HG03108 (cell line): ENCODE measurements at regions not wholly inside any gene's neighbourhood (a gene's known extent, or its start where the extent isn't known, plus 50 kb on each side); places are given as distances from the start of the nearest gene placed in this dataset.
"Not testable (repeated sequence)": the region's sequence is repeated elsewhere in the genome, so short reads cannot be mapped to it uniquely, and the experiment has no call there.

Experiments
- ATAC-seq: cut with Tn5 transposase; IDR thresholded peaks from one replicate; pipeline ENCODE4 v1.9.1; 2021; ENCODE audit warnings: moderate library complexity; ENCODE audit not compliant: unreplicated experiment

DNA sequence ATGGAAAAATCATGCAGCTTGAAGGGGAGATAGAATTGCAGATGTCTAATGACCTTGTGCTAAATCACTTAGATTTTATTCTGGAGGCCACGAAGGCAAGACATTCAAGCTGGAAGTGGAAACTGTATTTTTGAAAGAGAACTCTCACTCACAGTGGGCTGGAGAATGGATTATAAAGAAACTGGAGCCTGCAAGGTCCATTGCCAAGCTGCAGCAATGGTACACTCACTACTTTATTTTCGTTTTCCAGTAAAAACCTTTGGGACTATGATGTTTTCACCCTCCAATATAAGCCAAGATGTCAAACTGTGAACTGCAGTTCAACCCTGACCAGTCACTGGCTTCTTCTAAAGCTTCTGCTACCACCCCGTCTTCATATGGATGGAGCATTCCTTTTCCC, 62.0 kb downstream of the SKIDA1 start:
- no peak for ATAC-seq

DNA sequence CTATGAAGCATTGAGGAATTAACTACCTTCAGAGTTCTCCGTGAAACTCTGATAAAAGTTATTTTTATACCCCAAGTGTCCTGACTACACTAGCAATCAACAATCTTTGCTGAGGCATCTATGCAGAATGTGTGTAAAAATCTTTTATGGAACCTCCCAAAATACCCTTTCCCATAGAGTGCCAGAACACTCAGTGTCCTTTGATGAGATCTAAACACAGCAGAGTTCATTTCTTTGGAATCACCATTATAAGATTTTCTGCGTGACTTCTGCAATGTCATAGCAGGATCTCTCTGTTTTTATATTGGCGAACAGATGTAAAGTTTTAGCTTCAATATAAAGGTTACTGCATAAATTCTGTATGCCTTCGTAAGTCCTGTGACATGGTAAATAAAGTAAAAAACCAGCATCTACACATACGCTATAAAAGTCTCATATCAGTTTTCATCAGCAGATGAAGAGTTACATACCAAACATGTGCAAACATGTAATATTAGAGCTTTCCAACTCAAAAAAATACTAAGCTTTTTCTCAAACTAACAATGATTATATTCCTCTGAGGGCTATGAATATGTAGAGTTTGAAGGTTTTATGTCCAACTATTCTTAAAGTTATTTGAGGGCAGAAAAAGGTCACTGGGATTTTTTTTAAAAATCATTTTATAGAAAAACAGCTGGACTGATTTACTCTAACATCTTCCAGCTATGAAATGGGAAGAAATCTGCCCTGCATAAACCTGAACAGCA, 67.2 kb downstream of the SKIDA1 start:
- no peak for ATAC-seq

DNA sequence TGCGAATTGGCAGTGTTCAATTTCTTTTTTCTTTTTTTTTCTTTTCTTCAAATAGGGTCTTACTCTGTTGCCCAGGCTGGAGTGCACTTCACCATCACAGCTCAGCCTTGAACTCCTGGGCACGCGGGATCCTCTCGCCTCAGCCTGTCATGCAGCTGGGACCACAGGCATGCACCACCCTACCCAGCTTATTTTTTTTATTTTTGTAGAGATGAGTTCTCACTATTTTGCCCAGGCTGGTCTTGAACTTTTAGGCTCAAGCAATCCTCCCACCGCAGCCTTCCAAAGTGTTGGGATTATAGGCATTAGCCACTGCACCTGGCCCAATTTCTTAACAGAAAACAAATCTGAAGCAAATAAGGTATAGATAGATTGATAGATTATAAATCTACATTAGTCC, 69.3 kb downstream of the SKIDA1 start:
- no peak for ATAC-seq

DNA sequence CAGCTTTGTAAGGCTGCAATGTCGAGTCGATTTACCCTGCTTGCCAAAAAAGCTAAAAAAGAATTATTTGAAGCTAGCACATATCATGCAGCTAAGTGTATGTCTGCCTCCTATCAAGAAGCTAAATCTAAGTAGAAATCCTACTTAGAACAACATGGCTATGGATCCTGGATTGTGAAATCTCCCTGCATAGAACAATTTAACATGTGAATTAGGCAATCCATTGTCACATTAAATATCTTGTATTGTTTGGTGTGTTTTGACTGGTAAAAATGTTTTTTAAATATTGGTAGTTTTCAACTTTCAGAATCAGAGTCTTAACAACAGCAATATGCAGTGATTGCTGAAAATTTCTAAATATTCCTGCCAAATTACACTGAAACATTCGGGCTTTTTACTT, 73.3 kb downstream of the SKIDA1 start:
- ATAC-seq, result no peak

DNA sequence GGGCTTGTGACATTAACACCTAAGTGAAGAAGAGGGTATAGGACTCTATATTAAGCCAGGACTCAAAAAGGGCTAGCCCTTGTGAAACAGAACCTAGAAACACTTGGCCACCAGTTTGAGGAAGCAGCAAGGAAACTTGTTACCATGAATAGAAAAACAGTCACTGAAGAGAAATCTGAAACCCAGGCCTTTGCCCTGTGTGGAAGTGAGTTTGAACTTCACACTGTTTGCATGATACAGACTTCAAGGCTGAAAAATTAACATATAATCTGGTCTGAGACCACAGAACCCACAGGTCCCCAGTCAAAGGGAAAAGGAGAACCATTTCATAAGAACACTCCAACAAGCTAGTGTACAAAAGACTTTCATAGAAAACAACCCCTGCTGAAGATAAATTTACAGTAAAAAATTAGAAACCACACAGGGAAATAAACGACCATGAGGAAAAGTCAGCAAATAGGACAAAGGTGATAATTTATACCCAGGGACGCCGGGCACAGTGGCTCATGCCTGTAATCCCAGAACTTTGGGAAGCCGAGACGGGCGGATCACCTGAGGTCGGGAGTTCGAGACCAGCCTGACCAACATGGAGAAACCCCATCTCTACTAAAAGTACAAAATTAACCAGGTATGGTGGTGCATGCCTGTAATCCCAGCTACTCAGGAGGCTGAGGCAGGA, 76.1 kb downstream of the SKIDA1 start:
- no peak for ATAC-seq

DNA sequence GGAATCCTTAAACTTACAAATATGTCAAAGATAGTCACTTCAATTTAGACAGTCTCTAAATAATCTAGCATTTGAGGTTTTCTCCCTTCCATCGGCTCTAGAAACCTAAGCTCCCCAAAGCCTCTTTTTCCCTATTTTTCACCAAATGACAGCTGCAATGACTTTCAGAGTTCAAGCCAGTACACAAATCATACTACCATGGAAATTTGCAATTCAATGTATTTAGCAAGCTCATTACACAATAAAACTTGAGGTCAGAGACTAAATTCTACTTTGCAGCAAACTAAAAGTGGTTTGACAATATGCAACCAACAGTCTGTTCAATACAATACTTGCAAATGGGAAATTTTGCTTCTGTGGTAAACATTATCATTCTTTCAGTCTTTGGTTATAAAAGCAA, 80.3 kb downstream of the SKIDA1 start:
- no peak for ATAC-seq

DNA sequence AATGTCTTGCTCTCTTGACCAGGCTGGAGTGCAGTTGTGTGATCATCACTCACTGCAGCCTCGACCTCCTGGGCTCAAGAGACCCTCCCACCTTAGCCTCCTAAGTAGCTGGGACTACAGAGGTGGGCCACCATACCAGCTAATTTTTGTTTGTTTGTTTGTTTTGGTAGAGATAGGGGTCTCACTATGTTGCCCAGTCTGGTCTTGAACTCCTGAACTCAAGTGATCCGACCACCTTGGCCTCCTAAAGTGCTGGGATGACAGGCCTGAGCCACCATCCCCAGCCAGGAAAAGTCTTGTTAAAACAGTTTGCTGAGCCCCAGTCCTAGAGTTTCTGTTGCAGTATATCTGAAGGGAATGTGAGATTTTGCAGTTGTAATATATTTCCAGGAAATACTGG, 83.9 kb downstream of the SKIDA1 start:
- ATAC-seq, result no peak

DNA sequence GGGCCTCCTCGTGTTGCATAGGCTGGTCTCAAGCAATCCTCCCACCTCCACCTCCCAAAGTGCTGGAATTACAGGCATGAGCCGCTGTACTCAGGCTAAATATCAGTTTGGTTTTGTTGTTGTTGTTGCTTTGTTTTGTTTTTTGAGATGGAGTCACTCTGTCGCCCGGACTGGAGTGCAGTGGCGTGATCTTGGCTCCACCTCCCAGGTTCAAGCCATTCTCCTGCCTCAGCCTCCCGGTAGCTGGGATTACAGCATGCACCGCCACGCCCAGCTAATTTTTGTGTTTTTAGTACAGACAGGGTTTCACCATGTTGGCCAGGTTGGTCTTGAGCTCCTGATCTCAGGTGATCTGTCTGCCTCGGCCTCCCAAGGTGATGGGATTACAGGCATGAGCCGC, 86.6 kb downstream of the SKIDA1 start:
- ATAC-seq, result not testable (repeated sequence)

DNA sequence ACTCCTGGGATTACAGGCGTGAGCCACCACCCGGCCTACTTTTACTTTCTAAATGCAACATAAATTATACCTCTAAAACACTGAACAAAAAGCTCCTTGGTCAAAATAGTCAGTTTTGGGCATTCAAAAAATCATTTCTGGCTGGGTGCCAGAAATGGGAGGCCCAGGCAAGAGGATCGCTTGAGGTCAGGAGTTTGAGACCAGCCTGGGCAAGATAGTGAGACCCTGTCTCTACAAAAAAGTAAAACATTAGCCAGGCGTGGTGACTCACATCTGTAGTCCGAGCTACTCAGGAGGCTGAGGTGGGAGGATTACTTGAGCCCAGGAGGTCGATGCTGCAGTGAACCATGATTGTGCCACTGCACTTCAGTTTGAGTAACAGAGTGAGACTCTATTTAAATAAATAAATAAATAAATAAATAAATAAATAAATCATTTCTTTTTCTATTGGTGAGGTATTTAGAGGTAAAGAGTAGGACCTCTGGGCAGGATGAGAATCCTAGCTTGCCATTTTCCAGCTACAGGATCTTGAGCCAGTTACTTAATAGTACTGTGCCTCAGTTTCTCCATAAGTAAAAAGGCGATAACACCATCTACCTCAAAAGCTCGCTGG, 87.6 kb downstream of the SKIDA1 start:
- ATAC-seq, result no peak

DNA sequence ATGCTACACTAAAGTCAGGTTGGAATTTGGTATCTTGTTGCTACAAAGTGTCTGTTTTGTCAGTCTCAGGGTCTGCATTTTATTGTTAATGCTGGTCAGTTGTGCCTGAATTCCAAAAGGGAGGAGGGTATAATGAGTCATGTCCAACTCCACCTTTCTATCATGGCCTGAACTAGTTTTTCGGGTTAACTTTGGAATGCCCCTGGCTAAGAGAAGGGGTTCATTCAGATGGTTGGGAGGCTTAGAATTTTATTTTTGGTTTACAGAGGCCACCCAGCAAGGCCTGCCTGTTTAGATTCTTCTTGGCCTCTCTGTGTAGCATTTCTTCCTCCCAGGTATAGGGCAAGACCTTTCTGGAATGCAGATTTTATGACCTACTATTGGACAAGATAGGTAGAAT, 93.2 kb downstream of the SKIDA1 start:
- ATAC-seq, result no peak

DNA sequence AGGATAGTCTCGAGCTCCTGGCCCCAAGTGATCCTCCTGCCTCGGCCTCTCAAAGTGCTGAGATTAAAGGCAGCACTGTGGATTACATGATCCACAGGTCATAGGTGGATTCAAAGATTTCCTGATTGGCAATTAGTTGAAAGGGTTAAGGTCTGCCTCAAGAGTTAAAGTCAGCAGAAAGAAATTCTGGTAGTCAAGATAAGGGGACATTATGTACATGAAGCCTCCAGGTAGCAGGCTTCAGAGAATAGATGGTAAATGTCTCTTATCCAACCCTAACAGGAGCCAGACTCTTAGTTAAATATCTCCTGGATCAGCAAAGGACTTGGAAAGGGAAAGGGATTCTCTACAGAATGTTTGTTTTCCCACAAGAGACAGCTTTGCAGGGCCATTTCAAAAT, 93.7 kb downstream of the SKIDA1 start:
- ATAC-seq, result no peak

DNA sequence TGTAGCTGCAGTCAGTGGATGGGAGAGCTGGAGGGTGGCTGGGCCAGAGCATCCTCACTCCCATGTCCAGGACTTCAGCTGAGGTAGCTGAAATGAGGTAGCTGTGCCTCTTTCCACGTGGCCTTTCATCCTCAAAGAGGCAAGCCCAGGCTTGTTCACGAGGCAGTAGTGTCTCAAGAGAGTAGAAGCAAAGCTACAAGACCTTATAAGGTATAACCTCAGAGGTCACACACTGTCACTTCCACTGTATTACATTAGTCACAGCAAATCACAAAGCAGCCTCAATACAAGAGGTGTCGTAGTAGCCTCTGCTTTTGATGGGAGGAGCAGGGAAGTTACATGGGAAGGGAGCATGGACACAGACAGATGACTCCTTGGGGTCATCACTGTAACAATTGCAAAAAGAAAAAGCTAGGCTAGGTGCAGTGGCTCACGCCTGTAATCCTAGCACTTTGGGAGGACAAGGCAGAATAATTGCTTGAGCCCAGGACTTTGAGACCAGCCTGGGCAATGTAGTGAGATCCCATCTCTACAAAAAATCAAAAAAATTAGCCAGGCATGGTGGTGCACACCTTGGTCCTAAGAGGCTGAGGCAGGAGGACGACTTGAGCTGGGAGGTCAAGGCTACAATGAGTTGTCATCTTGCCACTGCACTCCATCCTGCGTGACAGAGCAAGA, 97.5 kb downstream of the SKIDA1 start:
- no peak for ATAC-seq

DNA sequence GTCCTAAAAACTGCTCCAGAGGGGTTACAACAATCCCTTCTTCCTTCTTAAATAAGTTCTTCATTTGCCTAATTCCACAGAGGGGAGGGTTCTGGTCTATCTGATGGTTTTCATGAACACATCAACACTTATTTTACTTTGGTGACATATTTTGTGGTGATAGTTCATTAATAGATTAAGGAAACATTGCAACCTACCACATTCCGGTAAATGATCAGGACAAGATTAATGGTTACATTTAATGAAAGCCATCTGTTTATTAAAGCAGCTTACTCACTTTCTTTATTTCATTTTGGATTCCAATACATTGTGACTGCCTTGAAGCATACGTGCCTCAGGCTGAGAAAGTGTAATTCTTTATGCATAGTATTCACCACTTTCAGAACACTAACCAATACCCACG, 101.0 kb downstream of the SKIDA1 start:
- ATAC-seq, result no peak

DNA sequence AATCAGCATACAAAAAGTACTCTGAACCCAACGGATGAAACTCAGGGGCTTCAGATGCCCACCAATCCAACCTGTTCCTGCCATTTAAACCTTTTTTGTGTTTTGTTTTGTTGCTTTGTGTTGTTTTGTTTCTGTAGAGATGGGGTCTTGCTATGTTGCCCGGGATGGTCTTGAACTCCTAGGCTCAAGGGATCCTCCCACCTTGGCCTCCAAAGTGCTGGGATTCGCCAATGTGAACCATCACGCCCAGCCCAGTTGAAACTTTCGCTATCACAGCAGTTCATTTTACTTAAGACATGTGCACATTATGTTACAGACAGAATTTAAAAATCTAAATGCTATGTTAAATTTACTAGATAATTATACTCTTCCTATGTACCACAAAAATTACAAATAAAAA, 101.6 kb downstream of the SKIDA1 start:
- no peak for ATAC-seq

DNA sequence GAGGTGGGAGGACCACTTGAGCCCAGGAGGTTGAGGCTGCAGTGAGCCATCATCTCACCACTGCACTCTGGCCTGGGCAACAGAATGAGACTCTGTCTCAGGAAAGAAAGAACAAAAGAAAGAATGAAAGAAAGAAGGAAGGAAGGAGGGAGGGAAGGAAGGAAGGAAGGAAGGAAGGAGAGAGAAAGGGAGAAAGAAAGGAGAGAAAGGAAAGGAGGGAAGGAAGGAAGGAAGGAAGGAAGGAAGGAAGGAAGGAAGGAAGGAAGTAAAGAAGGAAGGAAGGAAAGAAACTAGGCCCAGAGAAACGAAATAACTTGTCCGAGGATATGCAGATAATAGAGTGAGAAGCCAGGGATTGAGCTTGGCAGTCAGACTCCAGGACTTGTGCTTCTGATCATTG, 102.1 kb downstream of the SKIDA1 start:
- ATAC-seq, result no peak

DNA sequence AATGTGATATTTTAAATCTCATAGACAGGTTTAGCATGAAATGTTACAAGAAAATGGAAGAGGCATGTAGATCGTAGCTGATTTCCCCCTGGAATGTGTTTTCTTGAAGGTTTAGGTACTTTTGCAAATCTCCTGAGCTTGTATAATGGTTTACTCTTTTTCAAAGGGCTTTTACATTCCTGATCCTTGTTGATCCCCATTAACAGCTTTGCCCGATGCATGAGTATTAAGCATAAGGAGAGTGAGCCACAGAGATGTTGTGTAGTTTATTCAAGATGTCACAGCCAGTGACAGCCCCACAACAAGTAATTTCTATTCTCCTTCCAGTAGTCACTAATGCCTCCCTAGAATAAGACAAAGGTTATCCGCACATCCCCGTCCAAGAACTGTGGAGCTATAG, 103.7 kb downstream of the SKIDA1 start:
- ATAC-seq, result no peak

DNA sequence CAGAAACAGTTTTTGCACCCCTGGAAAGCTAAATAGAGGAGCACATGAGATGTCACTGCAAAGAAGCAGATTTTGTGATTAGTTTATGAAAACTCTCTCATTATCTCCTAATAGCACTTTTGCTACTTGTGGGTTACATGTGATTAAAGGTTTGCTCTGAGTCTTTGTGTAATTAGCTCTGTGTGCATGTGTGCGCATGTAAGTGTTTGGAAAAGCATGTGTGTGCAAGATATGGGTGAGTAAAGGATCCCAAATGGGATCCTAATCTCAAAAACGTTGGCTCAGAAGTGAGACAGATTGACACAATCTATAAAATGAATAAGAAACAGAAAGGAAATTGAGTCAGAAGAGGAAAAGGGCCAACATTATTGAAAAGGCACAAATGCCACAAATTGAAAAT, 104.5 kb downstream of the SKIDA1 start:
- ATAC-seq, result no peak

DNA sequence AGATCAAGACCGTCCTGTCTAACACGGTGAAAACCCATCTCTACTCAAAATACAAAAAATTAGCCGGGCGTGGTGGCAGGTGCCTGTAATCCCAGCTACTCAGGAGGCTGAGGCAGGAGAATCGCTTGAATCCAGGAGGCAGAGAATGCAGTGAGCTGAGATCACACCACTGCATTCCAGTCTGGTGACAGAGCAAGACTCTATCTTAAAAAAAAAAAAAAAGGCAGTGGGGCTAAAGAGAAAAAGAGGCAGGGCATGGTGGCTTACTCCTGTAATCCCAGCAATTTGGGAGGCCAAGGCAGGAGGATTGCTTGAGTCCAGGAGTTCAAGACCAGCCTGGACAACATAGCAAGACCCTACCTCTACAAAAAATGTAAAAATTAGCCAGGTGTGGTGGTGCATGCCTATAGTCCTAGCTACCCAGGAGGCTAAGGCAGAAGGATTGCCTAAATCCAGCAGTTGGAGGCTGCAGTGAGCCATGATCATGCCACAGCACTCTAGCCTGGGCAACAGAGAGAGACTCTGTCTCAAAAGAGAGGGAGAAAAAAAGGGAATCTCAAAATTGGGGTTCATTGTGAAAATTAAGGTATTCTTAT, 106.4 kb downstream of the SKIDA1 start:
- ATAC-seq, result not testable (repeated sequence)

DNA sequence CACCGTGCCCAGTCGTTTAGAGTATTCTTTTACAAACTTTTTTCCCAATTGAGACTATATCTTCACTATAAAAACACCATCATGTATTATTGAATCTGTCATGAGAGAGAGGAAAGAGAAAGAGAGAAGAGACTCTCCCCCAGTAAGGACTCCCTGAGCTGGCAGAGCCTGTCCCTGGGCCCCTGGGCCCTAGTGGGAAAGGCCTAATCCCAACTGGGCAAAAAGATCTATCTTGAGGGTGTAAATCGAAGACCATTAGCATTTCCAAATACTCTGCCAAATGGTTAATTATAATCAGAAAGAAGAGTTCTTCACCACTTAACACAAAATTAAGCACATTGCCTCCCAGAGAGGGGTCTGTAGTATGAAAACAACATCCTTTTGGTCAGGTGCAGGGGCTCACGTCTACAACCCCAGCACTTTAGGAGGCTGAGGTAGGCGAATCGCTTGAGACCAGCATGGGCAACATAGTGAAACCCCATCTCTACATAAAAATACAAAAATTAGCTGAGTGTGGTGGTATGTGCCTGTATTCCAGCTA, 108.2 kb downstream of the SKIDA1 start:
- ATAC-seq, result no peak

DNA sequence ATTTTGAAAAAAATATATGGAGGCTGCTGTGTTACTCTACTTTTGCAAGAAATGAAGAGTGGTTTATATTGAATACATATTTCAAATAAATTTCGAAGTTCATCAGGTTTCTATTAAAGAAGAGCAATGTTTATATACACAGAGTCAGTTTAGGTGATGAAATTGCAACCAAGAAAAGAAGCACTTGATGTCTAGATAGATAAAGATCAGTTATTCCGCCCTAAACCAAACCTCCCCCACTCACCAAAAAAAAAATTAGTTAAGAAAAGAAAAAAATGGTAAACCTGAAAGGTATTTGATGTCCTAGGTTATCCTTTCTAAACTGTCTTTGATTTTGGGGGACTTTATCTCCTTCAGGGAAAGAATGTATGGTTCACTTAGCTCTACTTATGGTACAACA, 111.8 kb downstream of the SKIDA1 start:
- no peak for ATAC-seq

DNA sequence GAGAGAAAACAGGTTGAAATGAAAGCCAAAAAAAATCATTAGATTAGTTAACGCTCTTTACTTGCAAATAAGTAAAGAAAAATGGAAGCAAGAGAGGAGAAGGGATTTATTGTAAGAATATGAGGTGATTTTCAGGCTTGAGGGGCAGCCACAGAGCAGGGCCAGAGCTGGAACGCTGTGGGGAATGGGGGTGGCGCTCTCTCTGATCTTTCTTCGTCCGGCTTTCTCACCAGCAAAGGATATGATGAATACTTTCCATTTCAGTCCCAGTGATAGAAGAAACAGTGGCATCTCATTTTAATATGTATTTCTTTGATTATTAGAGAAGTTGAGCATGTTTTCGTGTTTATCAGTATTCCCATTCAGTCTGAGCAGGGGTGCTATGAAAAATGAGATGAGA, 112.2 kb downstream of the SKIDA1 start:
- no peak for ATAC-seq
